Small intestine (tissue), 7 donors: ENCODE measurements at regions not wholly inside any gene's neighbourhood (a gene's known extent, or its start where the extent isn't known, plus 50 kb on each side); places are given as distances from the start of the nearest gene placed in this dataset.
A peak's percentile ranks its signal among the peaks of the same experiment; 100 is the strongest.
"Not testable (repeated sequence)": the region's sequence is repeated elsewhere in the genome, so short reads cannot be mapped to it uniquely, and the experiment has no call there.

Source experiments
- DNase-seq, 2 donors: peaks; one replicate each; pipeline versions ENCODE4 v3.0.0 to v3.0.0-alpha.2; 2013
- FAIRE-seq: peaks from 2 replicates; lab custom pipeline; 2012; peaks lifted over from hg19 to GRCh38; lab: Jason Lieb, UNC
- H3K27ac ChIP-seq, 3 donors: one replicate each; pipeline ENCODE4 v1.5.1; 2013; ENCODE audit warnings: low read length in 2 of 3, mild to moderate bottlenecking in 2 of 3, control low read depth in 1 of 3, inconsistent platforms in 1 of 3, low read depth in 1 of 3, moderate library complexity in 1 of 3
- H3K27me3 ChIP-seq, 3 donors: one replicate each; pipeline ENCODE4 v1.6.1; 2013; ENCODE audit warnings: low read length in 3 of 3, inconsistent platforms in 1 of 3; ENCODE audit not compliant: control insufficient read depth in 3 of 3, insufficient read depth in 3 of 3
- H3K36me3 ChIP-seq, 3 donors: one replicate each; pipeline ENCODE4 v1.6.1; 2013; ENCODE audit warnings: low read length in 3 of 3, inconsistent platforms in 1 of 3, low read depth in 1 of 3, mild to moderate bottlenecking in 1 of 3, moderate library complexity in 1 of 3; ENCODE audit not compliant: control insufficient read depth in 3 of 3, insufficient read depth in 2 of 3
- H3K4me1 ChIP-seq, 3 donors: one replicate each; pipeline ENCODE4 v1.6.1; 2013; ENCODE audit warnings: low read length in 2 of 3, inconsistent platforms in 1 of 3, low read depth in 1 of 3, mild to moderate bottlenecking in 1 of 3, moderate library complexity in 1 of 3; ENCODE audit not compliant: control insufficient read depth in 3 of 3, insufficient read depth in 2 of 3
- H3K4me3 ChIP-seq, 3 donors: one replicate each; pipeline ENCODE4 v1.5.1; 2013; ENCODE audit warnings: low read length in 3 of 3, control low read depth in 1 of 3, inconsistent platforms in 1 of 3, low read depth in 1 of 3, mild to moderate bottlenecking in 1 of 3, moderate library complexity in 1 of 3
- H3K9me3 ChIP-seq, 2 donors: one replicate each; pipeline ENCODE4 v1.6.1; 2013; ENCODE audit warnings: low read depth in 1 of 2, low read length in 1 of 2; ENCODE audit not compliant: control insufficient read depth in 2 of 2, insufficient read depth in 1 of 2
- WGBS, 3 donors: extraction: QIAGEN DNeasy Blood & Tissue Kit; methylation state at CpG; one replicate each; pipeline ENCODE4 v1.1.7; 2013; 5-methylcytosine and 5-hydroxymethylcytosine counted together
- donor health status: healthy with polysubstance abuse.
- donor health status: control.
- donor health status: control.
- donor health status: Bipolar disorder and iron deficiency.
- donor health status: healthy.

GRCh38 chr3:87942256-87942655 lies 116.5 kb downstream of the CGGBP1 start:
- not testable (repeated sequence) for H3K36me3 ChIP-seq, FAIRE-seq, H3K27ac ChIP-seq, DNase-seq, H3K4me1 ChIP-seq, H3K9me3 ChIP-seq, H3K4me3 ChIP-seq, H3K27me3 ChIP-seq
- WGBS, 3 donors, result 90 to 96% (median 94%) methylated on average over 8 of the region's 8 CpGs

- no peak for FAIRE-seq
- Histone ChIP-seq H3K4me3 (no peak overlapping the region), H3K36me3 (no peaks in the 10 kb centered on the region), H3K4me1 (no peaks in the 10 kb centered on the region), H3K27ac (no peak overlapping the region), H3K27me3 (no peaks in the 10 kb centered on the region), H3K9me3 (peaks cover 1 to 11% of the 10 kb centered on the region in 2 donors)
- no peak for DNase-seq
- 59 to 80% (median 76%) methylated on average over 1 of the region's 1 CpG for WGBS, 3 donors
Observed at GRCh38 chr3:87924485-87924884, 134.3 kb downstream of the CGGBP1 start.

DNA sequence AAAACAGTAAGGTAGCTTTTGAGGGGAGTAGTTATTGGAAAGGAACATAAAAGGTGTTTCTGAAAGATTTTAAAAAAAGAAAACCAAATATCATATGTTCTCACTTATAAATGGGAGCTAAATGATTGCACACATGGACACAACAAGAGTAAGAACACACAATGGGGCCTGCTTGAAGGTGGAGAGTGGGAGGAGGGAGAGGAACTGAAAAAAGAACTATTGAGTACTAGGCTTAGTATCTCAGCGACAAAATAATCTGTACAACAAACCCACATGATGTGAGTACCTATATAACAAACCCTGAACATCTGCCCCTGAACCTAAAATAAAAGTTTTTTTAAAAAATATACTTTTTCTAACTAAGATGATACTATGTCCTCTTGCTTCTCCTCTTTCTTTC lies 138.3 kb downstream of the CGGBP1 start:
- no peak overlapping the region for H3K4me3 ChIP-seq
- FAIRE-seq (no peak), DNase-seq (no peak)
- WGBS, 3 donors, result 30 to 38% (median 33%) methylated on average over 1 of the region's 1 CpG
- no peaks in the 10 kb centered on the region for H3K36me3 ChIP-seq
- no peaks in the 10 kb centered on the region for H3K27me3 ChIP-seq
- no peaks in the 10 kb centered on the region for H3K4me1 ChIP-seq
- no peak overlapping the region for H3K27ac ChIP-seq
- H3K9me3 ChIP-seq, result peaks cover 1 to 7% of the 10 kb centered on the region in 2 donors

DNA sequence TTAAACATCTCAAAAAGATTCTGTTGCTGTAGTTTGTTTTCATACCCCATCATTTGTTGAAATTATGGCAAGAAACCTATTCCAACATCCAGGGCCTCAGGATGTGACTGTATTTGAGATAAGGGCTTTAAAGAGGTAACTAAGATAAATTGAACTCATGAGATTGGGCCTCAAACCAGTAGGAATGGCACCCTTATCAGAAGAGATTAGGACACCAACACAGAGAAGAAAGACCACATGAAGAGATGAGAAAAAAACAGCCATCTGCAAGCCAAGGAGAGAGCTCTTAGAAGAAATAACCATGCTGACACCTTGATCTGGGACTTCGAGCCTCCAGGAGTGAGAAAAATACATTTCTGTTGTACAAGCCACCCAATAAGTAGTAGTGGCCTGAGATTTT lies 157.7 kb downstream of the CGGBP1 start:
- WGBS, 3 donors, result 31 to 55% (median 48%) methylated on average over 1 of the region's 1 CpG
- FAIRE-seq, result no peak
- Histone ChIP-seq H3K4me3 (no peak overlapping the region), H3K4me1 (no peaks in the 10 kb centered on the region), H3K27ac (no peak overlapping the region), H3K9me3 (no peaks in the 10 kb centered on the region), H3K36me3 (no peaks in the 10 kb centered on the region), H3K27me3 (no peaks in the 10 kb centered on the region)
- DNase-seq, result no peak

- H3K4me1 ChIP-seq, result no peaks in the 10 kb centered on the region
- H3K27ac ChIP-seq, result no peak overlapping the region
- FAIRE-seq (no peak), DNase-seq (peak; percentile 1 to 2)
- WGBS, 3 donors, result 7 to 37% (median 20%) methylated on average over 1 of the region's 1 CpG
- H3K36me3 ChIP-seq, result no peaks in the 10 kb centered on the region
- H3K27me3 ChIP-seq, result no peaks in the 10 kb centered on the region
- no peaks in the 10 kb centered on the region for H3K9me3 ChIP-seq
- H3K4me3 ChIP-seq, result no peak overlapping the region
Observed at GRCh38 chr3:87900061-87900460, 158.7 kb downstream of the CGGBP1 start.

GRCh38 chr3:87898971-87899370 lies 159.8 kb downstream of the CGGBP1 start:
- no peak for FAIRE-seq
- WGBS, 3 donors, result 83 to 89% (median 87%) methylated on average over 1 of the region's 1 CpG
- Histone ChIP-seq H3K4me1 (no peaks in the 10 kb centered on the region), H3K27me3 (no peaks in the 10 kb centered on the region), H3K9me3 (no peaks in the 10 kb centered on the region), H3K27ac (no peak overlapping the region), H3K36me3 (no peaks in the 10 kb centered on the region), H3K4me3 (no peak overlapping the region)
- DNase-seq, result no peak

GRCh38 chr3:87895983-87896382 lies 162.8 kb downstream of the CGGBP1 start:
- DNase-seq, result no peak
- Histone ChIP-seq H3K4me1 (no peaks in the 10 kb centered on the region), H3K36me3 (no peaks in the 10 kb centered on the region), H3K4me3 (no peak overlapping the region), H3K27ac (no peak overlapping the region), H3K9me3 (no peaks in the 10 kb centered on the region), H3K27me3 (no peaks in the 10 kb centered on the region)
- WGBS, 3 donors, result 52 to 77% (median 73%) methylated on average over 1 of the region's 1 CpG
- FAIRE-seq, result no peak

DNA sequence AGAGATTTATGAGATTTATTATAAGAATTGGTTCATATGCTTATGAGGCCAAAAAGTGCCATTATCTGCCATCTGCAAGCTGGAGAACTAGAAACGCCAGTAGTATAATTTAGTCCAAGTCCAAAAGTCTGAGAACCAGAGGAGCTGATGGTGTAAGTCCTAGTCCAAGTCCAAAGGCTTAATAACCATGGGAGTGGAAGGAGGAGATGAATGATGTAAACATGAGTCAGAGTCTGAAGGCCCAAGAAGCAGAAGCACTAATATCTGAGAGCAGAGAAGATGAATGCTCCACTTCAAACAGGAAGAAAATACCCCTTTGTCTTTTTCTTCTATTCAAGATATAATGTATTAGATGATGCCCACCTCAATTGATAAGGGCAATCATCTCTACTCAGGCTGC lies 185.7 kb downstream of the CGGBP1 start:
- Histone ChIP-seq H3K36me3 (no peaks in the 10 kb centered on the region), H3K4me3 (no peak overlapping the region), H3K9me3 (peaks cover 0 to 9% of the 10 kb centered on the region in 2 donors), H3K27me3 (no peaks in the 10 kb centered on the region), H3K4me1 (no peaks in the 10 kb centered on the region), H3K27ac (no peak overlapping the region)
- DNase-seq (no peak), FAIRE-seq (no peak)
- WGBS, 3 donors, result 38 to 78% (median 60%) methylated on average over 1 of the region's 1 CpG

DNA sequence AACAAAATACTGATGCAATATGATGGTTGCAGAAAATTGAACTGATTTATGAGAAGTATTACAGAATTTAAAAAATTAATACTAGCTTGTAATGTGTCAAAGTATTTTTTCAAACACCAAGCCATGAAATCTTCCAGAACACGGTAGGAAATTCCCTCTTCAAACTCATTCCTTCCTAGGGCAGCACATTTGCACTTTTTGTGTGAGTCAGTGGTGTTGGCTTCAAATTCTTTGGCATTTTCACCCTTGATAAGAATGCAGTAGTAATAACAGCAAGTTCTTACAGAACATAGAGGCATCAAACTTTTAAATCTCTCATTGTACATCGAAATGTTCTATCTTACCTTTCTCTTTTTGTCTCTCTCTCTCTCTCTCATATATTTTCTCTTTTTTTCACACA lies 191.8 kb downstream of the CGGBP1 start:
- Histone ChIP-seq H3K9me3 (peaks cover 0 to 4% of the 10 kb centered on the region in 2 donors), H3K27me3 (no peaks in the 10 kb centered on the region), H3K27ac (no peak overlapping the region), H3K4me3 (no peak overlapping the region), H3K36me3 (no peaks in the 10 kb centered on the region), H3K4me1 (no peaks in the 10 kb centered on the region)
- DNase-seq (no peak), FAIRE-seq (no peak)
- 48 to 70% (median 67%) methylated on average over 2 of the region's 2 CpGs for WGBS, 3 donors
